Stimulated activated CD4-positive, alpha-beta T cell treated with anti-CD3 and anti-CD28 coated beads, Interleukin-2, amount 100 ng/mL, for 48 hours (primary cell): ENCODE measurements at regions not wholly inside any gene's neighbourhood (a gene's known extent, or its start where the extent isn't known, plus 50 kb on each side); places are given as distances from the start of the nearest gene placed in this dataset.

Experiments used
- DNase-seq, 2 donors: peaks; one replicate each; pipeline ENCODE4 v3.0.0-alpha.2; 2020

DNA sequence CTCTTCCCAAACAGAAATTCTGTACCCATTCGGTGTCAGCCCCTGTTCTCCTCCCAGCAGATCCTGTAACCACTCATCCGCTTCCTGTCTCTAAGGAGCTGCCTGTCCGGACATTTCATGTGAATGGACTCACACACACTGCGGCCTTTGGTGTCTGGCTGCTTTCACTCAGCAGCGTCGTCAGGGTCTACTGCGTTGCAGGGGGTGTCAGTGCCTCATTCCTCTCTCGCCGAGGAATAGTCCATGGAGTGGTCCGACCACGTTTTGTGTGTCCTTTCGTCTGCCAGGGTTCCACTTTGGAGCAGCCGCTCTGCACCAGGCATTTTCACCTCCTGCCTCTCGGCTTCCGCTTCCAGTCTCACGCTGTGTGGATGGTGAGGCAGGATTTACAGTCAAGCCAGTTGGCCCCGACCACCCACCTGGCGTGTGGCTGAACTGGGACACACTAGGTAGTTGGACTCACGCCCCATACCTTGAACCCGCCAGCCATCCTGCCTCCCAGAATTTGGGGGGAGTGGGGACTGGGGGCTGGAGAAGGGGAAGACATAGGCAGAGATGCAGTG, 188.2 kb upstream of the CIBAR2 start:
- DNase-seq: no peak

DNA sequence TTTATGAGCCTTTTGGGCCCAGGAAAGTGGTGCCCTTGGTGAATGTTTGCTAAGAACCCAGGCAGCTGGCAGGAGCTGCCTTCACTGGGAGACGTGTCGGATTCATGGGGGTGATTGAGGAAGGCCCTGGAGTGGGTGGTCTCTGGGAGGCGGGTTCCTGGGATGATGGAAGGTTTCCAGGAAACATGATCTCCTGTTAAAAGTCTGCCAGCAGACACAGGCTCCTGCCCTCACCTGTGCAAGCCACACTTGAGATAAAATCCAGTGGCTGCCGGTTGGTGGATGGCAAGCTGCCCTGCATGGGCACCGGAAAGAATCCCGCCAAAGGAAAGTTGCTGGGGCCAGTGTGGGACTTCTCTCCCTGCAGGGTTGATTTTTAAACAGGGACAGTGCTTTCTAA, 189.0 kb upstream of the CIBAR2 start:
- no peak for DNase-seq

DNA sequence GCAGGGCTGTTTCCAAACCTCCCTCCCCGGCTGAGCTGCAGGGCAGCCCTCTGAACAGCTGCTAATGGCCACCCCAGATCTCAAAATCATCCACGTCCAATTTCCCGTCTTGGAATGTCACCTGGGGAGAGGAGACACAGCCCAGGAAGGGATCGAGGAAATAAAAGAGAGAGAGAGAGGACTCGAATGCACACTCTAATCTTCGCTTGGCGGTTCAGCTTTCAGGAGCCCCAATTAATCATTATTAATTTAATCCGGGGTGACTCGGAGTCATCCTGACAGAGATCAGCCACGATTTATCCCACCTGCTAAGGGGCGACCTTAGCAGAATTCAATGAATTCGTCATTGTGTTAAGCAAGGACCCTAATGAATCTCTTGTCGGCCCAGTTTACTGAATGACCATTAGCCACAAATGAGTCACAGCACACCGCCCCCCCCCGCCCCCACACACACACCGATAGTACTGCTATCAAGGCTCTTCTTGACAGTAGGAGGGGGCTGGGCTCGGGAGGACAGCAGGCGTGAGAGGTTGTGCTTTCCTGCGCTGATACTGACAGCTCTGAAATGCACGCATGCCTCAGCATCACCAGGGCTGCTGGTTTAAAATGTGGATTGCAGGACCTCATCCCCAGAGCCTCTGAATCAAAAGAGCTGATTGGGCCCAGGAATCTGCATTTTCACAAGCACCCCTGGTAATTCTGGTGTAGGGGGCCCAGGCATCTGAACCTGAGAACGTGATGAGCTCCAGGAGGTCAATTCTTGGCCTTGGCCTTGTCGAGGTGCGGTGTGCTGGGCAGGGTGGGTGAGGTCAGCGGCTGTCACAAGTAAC, 190.0 kb upstream of the CIBAR2 start:
- no peak for DNase-seq

DNA sequence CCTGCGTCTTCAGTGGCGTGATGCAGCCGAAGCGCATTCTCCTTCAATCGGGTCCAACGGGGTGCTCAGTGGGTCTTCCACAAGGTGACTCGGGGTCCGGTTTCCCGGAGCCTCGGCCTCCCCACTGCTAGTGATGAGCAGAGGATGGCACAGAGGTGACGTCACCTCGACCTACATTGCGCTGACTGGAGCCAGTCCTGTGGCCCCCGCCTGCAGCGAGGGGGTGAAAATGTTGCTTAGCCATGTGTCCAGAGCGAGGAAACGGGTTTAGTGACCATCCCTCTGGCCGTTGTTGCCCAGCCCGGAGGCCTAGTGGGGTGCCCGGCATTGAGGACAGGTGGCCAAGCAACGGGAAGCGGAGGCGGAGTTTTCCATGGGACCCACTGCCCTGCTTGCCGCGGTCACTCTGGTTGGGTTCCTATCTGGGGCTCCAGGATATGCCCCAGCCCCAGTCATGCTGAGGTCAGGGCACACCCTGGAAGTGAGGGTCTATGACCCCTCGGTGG, 190.6 kb upstream of the CIBAR2 start:
- DNase-seq: no peak

- peak; percentile 74 to 81 for DNase-seq
These were observed 191.1 kb upstream of the CIBAR2 start for GRCh38 chr16:85303354-85303883.

DNA sequence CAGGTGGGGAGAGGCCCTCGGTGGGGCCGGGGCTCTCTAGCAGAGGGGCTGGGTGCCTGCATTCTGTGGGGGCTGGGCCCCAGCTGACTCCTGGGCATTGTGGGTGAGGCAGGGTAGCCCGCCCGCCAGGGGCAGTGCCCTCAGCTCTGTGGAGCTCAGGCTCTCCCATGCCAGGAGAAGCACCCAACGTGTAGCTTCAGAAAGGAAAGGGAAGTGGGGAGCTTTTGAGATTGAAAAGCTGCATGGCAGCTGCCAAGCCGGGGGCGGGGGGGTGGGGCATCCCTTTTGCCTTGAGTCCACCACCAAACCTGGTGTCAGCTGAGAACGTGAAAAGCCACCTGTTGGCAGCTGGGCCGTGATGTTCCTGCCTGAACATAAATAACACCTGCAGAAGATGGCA, 192.1 kb upstream of the CIBAR2 start:
- DNase-seq: no peak

DNA sequence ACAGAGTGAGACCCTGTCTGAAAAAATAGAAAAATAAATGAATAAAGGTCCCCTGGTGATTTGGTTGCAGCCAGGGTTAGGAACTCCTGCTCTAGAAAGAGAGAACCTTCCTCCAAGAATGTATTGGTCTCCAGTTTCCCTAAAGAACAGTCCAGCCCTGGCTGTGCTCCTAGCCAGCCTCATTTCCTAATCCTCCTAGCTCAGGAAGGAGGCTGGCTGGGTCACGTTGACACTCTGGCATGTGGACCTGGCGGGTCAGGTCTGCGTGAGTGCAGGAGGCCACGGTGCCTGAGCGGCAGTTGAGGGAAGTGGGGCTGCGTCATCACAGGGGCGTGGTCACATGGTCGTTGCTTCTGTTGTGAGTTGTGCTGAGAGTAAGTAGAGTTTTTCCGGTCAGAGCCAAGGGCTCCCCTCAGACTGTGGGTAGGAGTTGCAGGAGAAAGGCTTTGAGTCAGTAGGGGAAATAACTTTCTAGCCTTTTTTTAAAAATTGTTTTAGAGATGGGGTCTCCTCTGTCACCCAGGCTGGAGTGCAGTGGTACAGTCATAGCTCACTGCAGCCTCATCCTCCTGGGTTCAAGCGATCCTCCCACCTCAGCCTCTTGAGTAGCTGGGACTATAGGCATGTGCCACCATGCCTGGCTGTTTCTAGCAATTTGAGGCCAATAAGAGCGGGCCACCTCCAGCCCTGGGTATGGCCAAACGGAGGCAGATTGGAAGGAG, 194.0 kb upstream of the CIBAR2 start:
- peak; percentile 67 to 75 for DNase-seq

GRCh38 chr16:85306793-85307551, 194.7 kb upstream of the CIBAR2 start:
- DNase-seq: no peak

- no peak for DNase-seq
These were observed 195.5 kb upstream of the CIBAR2 start for GRCh38 chr16:85307552-85308364.

- no peak for DNase-seq
These were observed 196.6 kb upstream of the CIBAR2 start for GRCh38 chr16:85308611-85309540.

DNA sequence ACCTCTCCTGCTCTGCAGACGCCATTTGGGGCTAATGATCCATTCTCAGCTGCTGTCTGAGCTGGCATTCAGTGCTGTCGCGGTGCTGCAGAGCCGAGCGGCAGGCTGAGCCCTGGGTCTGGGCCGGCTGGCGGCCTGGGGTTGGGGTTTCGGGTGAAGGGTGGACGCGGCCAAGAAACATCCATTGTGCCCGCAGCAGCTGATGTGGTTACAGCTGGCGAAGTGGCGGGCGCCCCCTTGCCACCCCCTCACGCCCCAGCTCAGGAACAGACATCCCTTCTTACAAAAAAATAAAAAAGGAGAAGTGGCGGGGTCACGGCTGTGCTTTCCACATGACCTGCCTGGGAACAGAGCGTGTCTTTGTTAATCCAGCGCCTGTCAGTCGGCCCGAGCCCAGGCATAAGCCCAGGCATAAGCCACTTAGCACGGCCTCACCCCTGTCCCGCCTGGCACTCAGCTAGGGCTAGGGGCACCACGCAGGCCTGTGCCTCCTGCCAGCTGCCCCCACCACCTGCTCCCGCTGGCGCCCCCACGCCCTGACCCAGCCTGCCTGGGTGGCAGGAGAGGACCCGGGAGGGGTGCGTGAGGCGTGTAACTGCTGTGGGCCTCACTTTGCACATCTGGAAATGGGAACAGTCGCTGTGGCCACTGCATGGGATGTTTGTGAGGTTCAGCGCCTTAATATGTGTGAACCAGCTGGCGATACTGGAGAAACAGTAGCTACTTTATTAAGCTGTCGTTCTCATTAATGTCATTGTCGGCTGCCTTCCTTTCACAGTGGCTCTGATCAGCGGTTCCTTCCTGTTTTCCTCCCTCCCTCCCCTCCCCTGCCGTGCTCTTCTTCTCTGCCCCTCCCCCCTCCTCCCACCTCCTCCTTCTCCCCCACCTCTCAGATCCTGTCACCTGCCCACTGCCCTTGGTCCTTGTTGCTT, 197.7 kb upstream of the CIBAR2 start:
- no peak for DNase-seq

GRCh38 chr16:85310868-85311585, 198.8 kb upstream of the CIBAR2 start:
- no peak for DNase-seq

- DNase-seq: no peak
These were observed 199.5 kb upstream of the CIBAR2 start for GRCh38 chr16:85311741-85312140.

DNA sequence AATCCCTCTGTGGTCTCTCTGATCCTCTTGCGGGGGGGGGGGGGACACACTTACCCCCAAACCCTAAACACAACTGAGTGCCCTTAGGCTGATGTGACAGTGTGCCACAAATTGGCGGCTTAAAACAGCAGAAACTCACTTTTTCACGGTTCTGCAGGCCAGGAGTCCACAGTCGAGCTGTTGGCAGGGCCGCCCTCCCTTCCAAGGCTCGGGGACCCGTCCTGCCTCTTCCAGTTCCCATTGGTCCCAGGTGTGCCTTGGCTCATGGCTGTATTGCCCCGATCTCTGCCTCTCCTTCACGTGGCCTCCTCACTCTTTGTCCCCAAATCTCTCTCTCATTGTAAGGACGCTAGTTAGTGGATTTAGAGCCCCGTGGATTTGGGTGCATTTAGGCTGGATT, 199.9 kb upstream of the CIBAR2 start:
- DNase-seq: no peak

DNA sequence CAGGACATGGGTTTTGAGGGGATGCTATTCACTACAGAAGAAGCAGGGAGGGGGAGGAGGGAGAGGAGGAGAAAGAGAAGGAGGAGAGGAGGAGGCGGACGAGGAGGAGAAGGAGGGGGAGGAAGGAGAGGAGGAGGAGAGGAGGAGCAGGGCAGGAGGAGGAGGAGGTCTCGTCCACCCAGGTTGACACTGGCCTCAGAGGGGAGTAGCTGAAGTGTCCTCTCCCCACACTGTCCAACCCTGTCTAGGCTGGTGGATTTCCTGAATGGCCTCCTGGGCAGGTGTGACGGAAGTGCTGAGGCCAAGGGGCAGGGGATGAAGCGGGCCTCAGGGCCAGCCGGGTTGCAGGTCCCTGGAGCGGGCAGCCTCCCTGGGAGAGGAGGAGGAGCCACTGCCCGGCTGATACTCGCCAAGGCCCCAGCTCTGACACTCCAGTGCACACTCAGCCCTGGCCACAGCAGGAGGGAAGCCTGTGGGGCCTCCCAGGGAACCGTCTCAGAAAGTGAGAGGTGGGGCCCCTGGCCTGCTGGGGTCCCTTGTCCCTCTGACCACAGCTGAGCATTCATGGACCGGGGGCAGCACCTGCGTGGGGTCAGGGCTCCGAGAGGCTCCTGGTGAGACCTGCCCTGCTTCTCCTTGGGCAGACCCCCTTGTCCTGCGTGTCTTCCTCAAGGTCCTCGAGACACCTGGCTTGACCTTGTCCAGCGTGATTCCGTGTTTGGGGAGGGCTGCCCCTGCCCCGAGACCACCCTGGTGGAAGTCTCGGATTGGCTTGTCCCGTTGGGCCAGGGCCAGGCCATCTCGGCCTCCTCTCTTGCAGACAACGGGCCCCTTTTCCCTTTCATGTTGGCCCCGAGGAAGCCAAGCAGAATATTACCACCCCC, 200.6 kb upstream of the CIBAR2 start:
- no peak for DNase-seq

DNA sequence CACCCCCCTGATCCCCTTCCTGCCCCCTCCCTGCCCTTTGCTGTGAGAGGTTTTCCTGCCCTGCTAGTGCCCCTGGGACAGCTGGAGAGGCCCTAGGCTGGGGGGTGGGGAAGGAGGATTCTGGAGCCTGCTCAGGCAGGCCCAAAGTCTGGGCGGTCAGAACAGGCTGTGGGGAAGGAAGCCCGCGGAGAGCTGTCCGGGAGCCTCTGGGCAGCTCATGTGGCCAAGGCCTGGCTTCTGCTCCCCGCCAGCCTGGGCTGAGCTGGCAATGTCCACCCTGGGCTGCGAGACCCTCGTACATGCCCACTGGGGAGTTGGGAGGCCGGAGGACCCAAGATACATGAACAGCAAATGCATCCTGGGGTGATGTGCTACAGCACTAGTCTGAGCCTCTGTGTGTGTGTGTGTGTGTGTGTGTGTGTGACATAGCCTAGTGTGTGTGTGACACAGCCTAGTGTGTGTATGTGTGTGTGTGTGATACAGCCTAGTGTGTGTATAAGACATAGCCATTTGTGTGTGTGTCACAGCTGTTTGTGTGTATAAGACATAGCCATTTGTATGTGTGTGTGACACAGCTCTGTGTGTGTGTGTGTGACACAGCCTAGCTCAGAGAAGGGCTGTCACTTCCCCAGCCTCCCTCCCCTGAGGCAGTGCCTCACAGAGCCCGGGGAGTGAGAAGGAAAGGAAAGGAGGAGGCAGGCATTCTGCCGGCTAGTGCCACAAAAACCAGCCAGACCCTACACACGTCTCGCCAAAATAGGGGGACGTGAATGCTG, 201.4 kb upstream of the CIBAR2 start:
- DNase-seq: no peak

- no peak for DNase-seq
These were observed 202.3 kb upstream of the CIBAR2 start for GRCh38 chr16:85314512-85314971.
